ENCODE measurements at regions not wholly inside any gene's neighbourhood (a gene's known extent, or its start where the extent isn't known, plus 50 kb on each side); places are given as distances from the start of the nearest gene placed in this dataset.
A peak's percentile ranks its signal among the peaks of the same experiment; 100 is the strongest.
"Not testable (repeated sequence)": the region's sequence is repeated elsewhere in the genome, so short reads cannot be mapped to it uniquely, and the experiment has no call there.

GRCh38 chr1:80536461-80536860, 1264.3 kb upstream of the ADGRL2 start:
- Histone ChIP-seq H3K4me3 (ENCODE audit: insufficient read depth, low read depth, low read length) (no peak overlapping the region), H3K36me3 (ENCODE audit: control insufficient read depth, insufficient read depth, low read length) (no peaks in the 10 kb centered on the region), H3K27me3 (ENCODE audit: control insufficient read depth, insufficient read depth, low read length, poor library complexity, severe bottlenecking) (no peaks in the 10 kb centered on the region), H3K4me1 (ENCODE audit: control insufficient read depth, insufficient read depth, low read length) (peaks cover 30% of the 10 kb centered on the region), H3K9me3 (ENCODE audit: control insufficient read depth, low read length) (no peaks in the 10 kb centered on the region), H3K27ac (ENCODE audit: insufficient read depth, low read depth, low read length, poor library complexity, severe bottlenecking) (no peak overlapping the region)
- WGBS, 2 experiments, result 67 to 78% methylated on average over 4 of the region's 4 CpGs

- Histone ChIP-seq H3K4me3 (ENCODE audit: insufficient read depth, low read depth, low read length) (no peak overlapping the region), H3K4me1 (ENCODE audit: control insufficient read depth, insufficient read depth, low read length) (peaks cover 30% of the 10 kb centered on the region), H3K27me3 (ENCODE audit: control insufficient read depth, insufficient read depth, low read length, poor library complexity, severe bottlenecking) (no peaks in the 10 kb centered on the region), H3K36me3 (ENCODE audit: control insufficient read depth, insufficient read depth, low read length) (no peaks in the 10 kb centered on the region), H3K27ac (ENCODE audit: insufficient read depth, low read depth, low read length, poor library complexity, severe bottlenecking) (no peak overlapping the region), H3K9me3 (ENCODE audit: control insufficient read depth, low read length) (no peaks in the 10 kb centered on the region)
- WGBS, 2 experiments, result 73 to 76% methylated on average over 1 to 2 of the region's 2 CpGs
Observed at GRCh38 chr1:80535466-80535865, 1265.3 kb upstream of the ADGRL2 start.

- Histone ChIP-seq H3K4me1 (ENCODE audit: control insufficient read depth, insufficient read depth, low read length) (peaks cover 30% of the 10 kb centered on the region), H3K9me3 (ENCODE audit: control insufficient read depth, low read length) (no peaks in the 10 kb centered on the region), H3K27me3 (ENCODE audit: control insufficient read depth, insufficient read depth, low read length, poor library complexity, severe bottlenecking) (no peaks in the 10 kb centered on the region), H3K36me3 (ENCODE audit: control insufficient read depth, insufficient read depth, low read length) (no peaks in the 10 kb centered on the region), H3K27ac (ENCODE audit: insufficient read depth, low read depth, low read length, poor library complexity, severe bottlenecking) (no peak overlapping the region), H3K4me3 (ENCODE audit: insufficient read depth, low read depth, low read length) (no peak overlapping the region)
- 90 to 95% methylated on average over 1 to 2 of the region's 2 CpGs for WGBS, 2 experiments
Observed at GRCh38 chr1:80534606-80535360, 1266.0 kb upstream of the ADGRL2 start.

- Histone ChIP-seq H3K4me1 (ENCODE audit: control insufficient read depth, insufficient read depth, low read length) (peaks cover 30% of the 10 kb centered on the region), H3K27me3 (ENCODE audit: control insufficient read depth, insufficient read depth, low read length, poor library complexity, severe bottlenecking) (no peaks in the 10 kb centered on the region), H3K9me3 (ENCODE audit: control insufficient read depth, low read length) (no peaks in the 10 kb centered on the region), H3K27ac (ENCODE audit: insufficient read depth, low read depth, low read length, poor library complexity, severe bottlenecking) (no peak overlapping the region), H3K36me3 (ENCODE audit: control insufficient read depth, insufficient read depth, low read length) (no peaks in the 10 kb centered on the region), H3K4me3 (ENCODE audit: insufficient read depth, low read depth, low read length) (no peak overlapping the region)
- WGBS, 2 experiments, result 0 to 21% methylated on average over 1 to 2 of the region's 2 CpGs
Observed at GRCh38 chr1:80533775-80534334, 1266.9 kb upstream of the ADGRL2 start.

- peaks cover 30% of the 10 kb centered on the region for H3K4me1 ChIP-seq (ENCODE audit: control insufficient read depth, insufficient read depth, low read length)
- H3K27me3 ChIP-seq (ENCODE audit: control insufficient read depth, insufficient read depth, low read length, poor library complexity, severe bottlenecking), result no peaks in the 10 kb centered on the region
- no peaks in the 10 kb centered on the region for H3K36me3 ChIP-seq (ENCODE audit: control insufficient read depth, insufficient read depth, low read length)
- WGBS, 2 experiments, result 20 to 57% methylated on average over 1 to 2 of the region's 2 CpGs
- no peaks in the 10 kb centered on the region for H3K9me3 ChIP-seq (ENCODE audit: control insufficient read depth, low read length)
- no peak overlapping the region for H3K4me3 ChIP-seq (ENCODE audit: insufficient read depth, low read depth, low read length)
- peak overlapping the region; percentile 31 for H3K27ac ChIP-seq (ENCODE audit: insufficient read depth, low read depth, low read length, poor library complexity, severe bottlenecking)
Observed at GRCh38 chr1:80533093-80533492, 1267.6 kb upstream of the ADGRL2 start.

GRCh38 chr1:80531182-80531581, 1269.6 kb upstream of the ADGRL2 start:
- H3K27ac ChIP-seq (ENCODE audit: insufficient read depth, low read depth, low read length, poor library complexity, severe bottlenecking), result no peak overlapping the region
- H3K4me1 ChIP-seq (ENCODE audit: control insufficient read depth, insufficient read depth, low read length), result peaks cover 30% of the 10 kb centered on the region
- no peaks in the 10 kb centered on the region for H3K36me3 ChIP-seq (ENCODE audit: control insufficient read depth, insufficient read depth, low read length)
- 100% methylated on average over 2 of the region's 2 CpGs; no CpG with 5 or more reads in 1 of the 2 experiments for WGBS, 2 experiments
- no peaks in the 10 kb centered on the region for H3K27me3 ChIP-seq (ENCODE audit: control insufficient read depth, insufficient read depth, low read length, poor library complexity, severe bottlenecking)
- H3K4me3 ChIP-seq (ENCODE audit: insufficient read depth, low read depth, low read length), result no peak overlapping the region
- no peaks in the 10 kb centered on the region for H3K9me3 ChIP-seq (ENCODE audit: control insufficient read depth, low read length)

- H3K4me1 ChIP-seq (ENCODE audit: control insufficient read depth, insufficient read depth, low read length), result peaks cover 18% of the 10 kb centered on the region
- no peaks in the 10 kb centered on the region for H3K9me3 ChIP-seq (ENCODE audit: control insufficient read depth, low read length)
- H3K27ac ChIP-seq (ENCODE audit: insufficient read depth, low read depth, low read length, poor library complexity, severe bottlenecking), result no peak overlapping the region
- H3K4me3 ChIP-seq (ENCODE audit: insufficient read depth, low read depth, low read length), result no peak overlapping the region
- no CpG with 5 or more reads among the region's 2 CpGs for WGBS, 2 experiments
- H3K27me3 ChIP-seq (ENCODE audit: control insufficient read depth, insufficient read depth, low read length, poor library complexity, severe bottlenecking), result no peaks in the 10 kb centered on the region
- no peaks in the 10 kb centered on the region for H3K36me3 ChIP-seq (ENCODE audit: control insufficient read depth, insufficient read depth, low read length)
Observed at GRCh38 chr1:80529546-80529945, 1271.2 kb upstream of the ADGRL2 start.

- WGBS, 2 experiments, result 89 to 98% methylated on average over 1 of the region's 1 CpG
- Histone ChIP-seq H3K27ac (ENCODE audit: insufficient read depth, low read depth, low read length, poor library complexity, severe bottlenecking) (no peak overlapping the region), H3K36me3 (ENCODE audit: control insufficient read depth, insufficient read depth, low read length) (no peaks in the 10 kb centered on the region), H3K27me3 (ENCODE audit: control insufficient read depth, insufficient read depth, low read length, poor library complexity, severe bottlenecking) (no peaks in the 10 kb centered on the region), H3K4me1 (ENCODE audit: control insufficient read depth, insufficient read depth, low read length) (no peaks in the 10 kb centered on the region), H3K4me3 (ENCODE audit: insufficient read depth, low read depth, low read length) (no peak overlapping the region), H3K9me3 (ENCODE audit: control insufficient read depth, low read length) (no peaks in the 10 kb centered on the region)
Observed at GRCh38 chr1:80523861-80524260, 1276.9 kb upstream of the ADGRL2 start.

- not testable (repeated sequence) for H3K4me3 ChIP-seq (ENCODE audit: insufficient read depth, low read depth, low read length); H3K9me3 ChIP-seq (ENCODE audit: control insufficient read depth, low read length); H3K4me1 ChIP-seq (ENCODE audit: control insufficient read depth, insufficient read depth, low read length); H3K27ac ChIP-seq (ENCODE audit: insufficient read depth, low read depth, low read length, poor library complexity, severe bottlenecking); H3K27me3 ChIP-seq (ENCODE audit: control insufficient read depth, insufficient read depth, low read length, poor library complexity, severe bottlenecking); H3K36me3 ChIP-seq (ENCODE audit: control insufficient read depth, insufficient read depth, low read length)
Observed at GRCh38 chr1:80523071-80523470, 1277.7 kb upstream of the ADGRL2 start.

GRCh38 chr1:80520949-80521348, 1279.8 kb upstream of the ADGRL2 start:
- 93 to 94% methylated on average over 1 of the region's 1 CpG for WGBS, 2 experiments
- Histone ChIP-seq H3K27ac (ENCODE audit: insufficient read depth, low read depth, low read length, poor library complexity, severe bottlenecking) (no peak overlapping the region), H3K27me3 (ENCODE audit: control insufficient read depth, insufficient read depth, low read length, poor library complexity, severe bottlenecking) (no peaks in the 10 kb centered on the region), H3K4me1 (ENCODE audit: control insufficient read depth, insufficient read depth, low read length) (no peaks in the 10 kb centered on the region), H3K4me3 (ENCODE audit: insufficient read depth, low read depth, low read length) (no peak overlapping the region), H3K36me3 (ENCODE audit: control insufficient read depth, insufficient read depth, low read length) (no peaks in the 10 kb centered on the region), H3K9me3 (ENCODE audit: control insufficient read depth, low read length) (no peaks in the 10 kb centered on the region)
